Suprapubic skin (tissue), 4 donors: ENCODE measurements at regions not wholly inside any gene's neighbourhood (a gene's known extent, or its start where the extent isn't known, plus 50 kb on each side); places are given as distances from the start of the nearest gene placed in this dataset.

ENCODE experiments used
- DNase-seq, 2 donors: peaks; one replicate each; pipeline ENCODE4 v3.0.0-alpha.2; 2019; ENCODE audit warnings: low spot score in 2 of 2
- H3K27ac ChIP-seq: fragments of 200-600 bp; sonication (generic); one replicate; pipeline ENCODE4 v1.5.1; 2019
- H3K27me3 ChIP-seq: fragments of 200-600 bp; sonication (generic); one replicate; pipeline ENCODE4 v1.5.1; 2019
- H3K36me3 ChIP-seq: fragments of 200-600 bp; sonication (generic); one replicate; pipeline ENCODE4 v1.5.1; 2019
- H3K4me1 ChIP-seq: fragments of 200-600 bp; sonication (generic); one replicate; pipeline ENCODE4 v1.5.1; 2019
- H3K4me3 ChIP-seq: fragments of 200-600 bp; sonication (generic); one replicate; pipeline ENCODE4 v1.5.1; 2019; ENCODE audit warnings: mild to moderate bottlenecking
- H3K9me3 ChIP-seq: fragments of 200-600 bp; sonication (generic); one replicate; pipeline ENCODE4 v1.5.1; 2019
- CTCF ChIP-seq, 2 donors: fragments of 200-600 bp in 1 of 2; fragments of 450-650 bp in 1 of 2; sonication (generic) in 1 of 2; IDR thresholded peaks; one replicate each; pipeline ENCODE4 v1.5.1; 2016 to 2019; ENCODE audit warnings: antibody characterized with exemption in 2 of 2, mild to moderate bottlenecking in 1 of 2, moderate library complexity in 1 of 2
- EP300 ChIP-seq: sonication (generic); formaldehyde crosslinking; IDR thresholded peaks from one replicate; pipeline ENCODE4 v1.6.1; 2017; ENCODE audit warnings: antibody characterized with exemption
- POLR2A ChIP-seq, 2 donors: fragments of 450-650 bp; IDR thresholded peaks; one replicate each; pipeline ENCODE4 v1.6.1; 2017; ENCODE audit warnings: antibody characterized with exemption in 2 of 2, mild to moderate bottlenecking in 2 of 2, moderate library complexity in 2 of 2
- POLR2AphosphoS5 ChIP-seq, 3 donors: sonication (generic); formaldehyde crosslinking; IDR thresholded peaks; one replicate each; pipeline ENCODE4 v1.6.1; 2017; ENCODE audit warnings: antibody characterized with exemption in 3 of 3
- WGBS: methylation state at CpG from one replicate; pipeline ENCODE4 v1.1.5; 2018; 5-methylcytosine and 5-hydroxymethylcytosine counted together

DNA sequence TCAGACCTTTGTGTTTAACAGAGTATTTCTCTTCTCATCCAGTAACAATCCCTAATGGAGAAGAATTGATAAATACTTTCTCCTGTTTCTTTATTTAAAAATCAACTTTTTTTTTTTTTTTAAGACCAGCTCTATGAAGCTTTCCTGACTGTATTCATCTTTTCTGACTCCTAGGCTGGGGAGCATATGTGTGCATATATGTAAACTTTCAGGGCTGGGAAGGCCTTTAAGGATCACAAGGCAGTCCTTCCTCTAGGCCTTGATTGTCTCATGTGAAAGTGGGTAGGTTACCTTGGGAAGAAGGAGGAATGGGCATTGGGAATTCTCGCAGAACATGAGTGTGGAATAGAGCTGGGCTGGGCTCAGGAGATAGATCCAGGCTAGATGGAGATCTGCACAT lies 292.9 kb upstream of the SALL1 start:
- Histone ChIP-seq H3K4me1 (no peaks in the 10 kb centered on the region), H3K4me3 (no peak overlapping the region), H3K36me3 (no peaks in the 10 kb centered on the region), H3K27ac (no peak overlapping the region), H3K9me3 (no peaks in the 10 kb centered on the region), H3K27me3 (peaks cover 27% of the 10 kb centered on the region)
- DNase-seq = no peak
- TF ChIP-seq POLR2A (IDR thresholded peaks at IDR 0.05) (no peak), POLR2AphosphoS5 (IDR thresholded peaks at IDR 0.05) (no peak), EP300 (no peak), CTCF (IDR thresholded peaks at IDR 0.05) (no peak)
- 100% methylated on average over 1 of the region's 1 CpG for WGBS

DNA sequence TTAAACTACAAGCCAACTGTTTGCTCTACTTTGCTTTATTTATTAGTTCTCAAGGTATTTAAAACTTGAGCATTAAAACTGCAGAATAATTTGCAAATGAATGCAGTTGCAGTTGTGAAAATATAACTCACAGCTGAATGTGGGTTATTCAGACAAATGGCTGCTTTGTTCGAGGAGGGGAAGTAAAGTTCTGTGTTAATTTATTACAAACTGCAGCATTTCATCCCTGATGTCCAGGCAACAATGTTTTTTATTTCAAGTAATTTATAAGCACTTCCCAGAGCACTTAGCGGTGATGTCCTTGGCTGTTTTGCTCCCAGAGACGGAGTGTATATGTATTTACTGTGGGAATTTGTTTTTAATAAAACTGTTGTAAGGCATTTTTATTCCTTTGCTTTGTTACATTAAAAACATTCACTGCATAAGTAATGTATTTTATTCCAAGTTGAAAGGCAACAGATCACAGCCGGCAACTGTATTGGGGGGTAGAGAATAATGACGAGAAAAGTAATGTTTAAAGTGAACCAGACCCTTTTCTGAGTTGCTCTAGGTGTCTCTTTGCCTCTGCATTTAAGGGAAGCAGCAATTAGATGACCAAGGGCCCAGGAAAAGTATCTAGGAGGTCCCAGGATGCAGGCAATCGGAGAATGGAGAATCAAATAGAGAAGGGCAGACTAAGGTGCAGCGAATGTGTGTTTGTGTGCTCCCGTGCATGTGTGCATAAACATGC lies 291.2 kb upstream of the SALL1 start:
- no peak for TF ChIP-seq POLR2AphosphoS5 (IDR thresholded peaks at IDR 0.05)
- TF ChIP-seq POLR2A (IDR thresholded peaks at IDR 0.05) = no peak
- TF ChIP-seq EP300 = no peak
- TF ChIP-seq CTCF (IDR thresholded peaks at IDR 0.05) = no peak
- Histone ChIP-seq H3K4me3 (no peak overlapping the region), H3K36me3 (no peaks in the 10 kb centered on the region), H3K9me3 (no peaks in the 10 kb centered on the region), H3K27me3 (peaks cover 33% of the 10 kb centered on the region), H3K27ac (no peak overlapping the region), H3K4me1 (no peaks in the 10 kb centered on the region)
- 69% methylated on average over 8 of the region's 8 CpGs for WGBS
- DNase-seq = no peak

DNA sequence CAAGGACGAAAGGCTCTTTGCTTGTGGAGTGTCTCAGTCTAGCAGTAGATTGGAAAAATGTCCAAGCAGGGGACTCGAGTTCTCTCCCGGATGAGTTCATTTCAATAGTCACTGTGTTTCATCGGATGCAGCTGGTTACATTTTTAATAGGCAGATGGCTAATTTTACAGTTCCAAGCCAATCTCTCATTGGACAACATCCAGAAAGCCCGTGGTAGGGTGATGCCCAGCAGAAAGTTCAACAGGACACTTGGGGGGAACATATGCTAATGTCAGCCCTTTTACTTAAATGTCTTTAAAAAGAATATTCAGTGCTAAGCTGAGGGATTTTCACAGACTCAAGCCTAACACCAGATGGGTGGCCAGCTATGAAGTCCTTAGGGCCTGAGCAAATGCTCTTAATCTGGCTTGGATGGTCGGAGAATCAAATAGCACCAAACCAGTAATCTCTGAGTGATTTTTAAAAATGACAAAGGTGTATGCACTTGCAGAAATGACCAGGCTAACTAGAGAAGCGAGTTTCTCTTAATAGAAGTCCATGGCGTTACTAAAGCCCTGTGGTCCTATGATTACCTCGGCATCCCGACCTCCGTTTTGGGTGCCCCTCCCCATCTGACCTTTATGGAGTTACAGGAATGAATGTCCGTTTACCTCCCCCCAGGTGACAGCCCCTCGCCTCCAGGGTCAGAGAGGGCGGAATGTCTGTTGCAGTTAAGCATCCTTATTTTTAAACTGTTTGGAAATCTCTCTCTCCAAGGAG lies 289.2 kb upstream of the SALL1 start:
- TF ChIP-seq EP300 (no peak), CTCF (IDR thresholded peaks at IDR 0.05) (no peak), POLR2A (IDR thresholded peaks at IDR 0.05) (no peak), POLR2AphosphoS5 (IDR thresholded peaks at IDR 0.05) (no peak)
- H3K4me1 ChIP-seq = no peaks in the 10 kb centered on the region
- H3K27me3 ChIP-seq = peaks cover 33% of the 10 kb centered on the region
- H3K27ac ChIP-seq = no peak overlapping the region
- WGBS = 26% methylated on average over 14 of the region's 14 CpGs
- no peak for DNase-seq
- H3K4me3 ChIP-seq = no peak overlapping the region
- H3K36me3 ChIP-seq = no peaks in the 10 kb centered on the region
- no peaks in the 10 kb centered on the region for H3K9me3 ChIP-seq

- Histone ChIP-seq H3K9me3 (no peaks in the 10 kb centered on the region), H3K36me3 (no peaks in the 10 kb centered on the region), H3K4me3 (no peak overlapping the region), H3K4me1 (no peaks in the 10 kb centered on the region), H3K27ac (no peak overlapping the region), H3K27me3 (peaks cover 38% of the 10 kb centered on the region)
- no peak for TF ChIP-seq POLR2AphosphoS5 (IDR thresholded peaks at IDR 0.05)
- no peak for TF ChIP-seq CTCF (IDR thresholded peaks at IDR 0.05)
- TF ChIP-seq POLR2A (IDR thresholded peaks at IDR 0.05) = no peak
- TF ChIP-seq EP300 = no peak
- WGBS = 42% methylated on average over 5 of the region's 5 CpGs
- DNase-seq = no peak
Measured at GRCh38 chr16:51439271-51439670, 288.2 kb upstream of the SALL1 start.

DNA sequence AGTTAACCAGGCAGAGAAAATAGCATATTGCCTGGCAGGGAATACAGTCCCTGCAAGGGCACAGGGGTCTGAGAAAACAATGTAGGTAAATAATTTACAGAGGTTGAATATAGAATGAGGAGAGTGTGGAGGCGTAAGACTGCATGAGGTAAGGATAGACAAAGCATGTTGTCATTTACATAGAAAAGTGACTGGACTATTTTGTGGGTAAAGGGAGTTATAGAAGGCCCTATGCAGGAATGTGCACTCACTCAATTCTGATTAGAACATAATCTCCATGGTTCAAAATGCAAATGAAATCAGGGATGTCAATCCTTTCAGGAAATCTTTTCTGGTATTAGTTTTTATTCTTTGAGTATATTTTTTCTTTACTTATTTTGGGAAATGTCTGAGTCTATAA lies 285.7 kb upstream of the SALL1 start:
- H3K36me3 ChIP-seq = no peaks in the 10 kb centered on the region
- peaks cover 33% of the 10 kb centered on the region for H3K27me3 ChIP-seq
- no peak overlapping the region for H3K4me3 ChIP-seq
- H3K9me3 ChIP-seq = no peaks in the 10 kb centered on the region
- no peak for DNase-seq
- 89% methylated on average over 1 of the region's 1 CpG for WGBS
- H3K4me1 ChIP-seq = no peaks in the 10 kb centered on the region
- TF ChIP-seq CTCF (IDR thresholded peaks at IDR 0.05) = no peak
- TF ChIP-seq EP300 = no peak
- TF ChIP-seq POLR2AphosphoS5 (IDR thresholded peaks at IDR 0.05) = no peak
- TF ChIP-seq POLR2A (IDR thresholded peaks at IDR 0.05) = no peak
- no peak overlapping the region for H3K27ac ChIP-seq
